IMR-90 (cell line): ENCODE measurements at regions not wholly inside any gene's neighbourhood (a gene's known extent, or its start where the extent isn't known, plus 50 kb on each side); places are given as distances from the start of the nearest gene placed in this dataset.

Source experiments
- ATAC-seq: fragments of 200-7000 bp; cut with Tn5 transposase; 2 replicates; pipeline ENCODE4 v1.9.1; 2020; ENCODE audit warnings: low read depth, mild to moderate bottlenecking, moderate library complexity
- BruUV-seq: library from RNA; stranded (reverse); fragments of 400-500 nt; replicated peaks from 2 replicates; lab custom pipeline; 2021; lab: Mats Ljungman, UMichigan
- CTCF ChIA-PET: fragments of 300-600 bp; formaldehyde crosslinking; extraction: SDS; loops from one replicate; lab custom pipeline; 2021; ENCODE audit warnings: antibody characterized with exemption; lab: Yijun Ruan, JAX
- POLR2A ChIA-PET: fragments of 300-600 bp; sonication (Branson Sonifier 250); formaldehyde crosslinking; loops from one replicate; lab custom pipeline; 2022; ENCODE audit warnings: antibody characterized with exemption; ENCODE audit not compliant: unreplicated experiment; lab: Charles Lee
- DNase-seq: peaks from one replicate; pipeline ENCODE4 v3.0.0; 2013
- H2AFZ ChIP-seq: replicated peaks from 2 replicates; pipeline ENCODE3; 2013; ENCODE audit warnings: low read length, mild to moderate bottlenecking; ENCODE audit not compliant: poor library complexity
- H2AK5ac ChIP-seq: 2 replicates; pipeline ENCODE4 v1.6.1; 2013; ENCODE audit warnings: low read depth, low read length, inconsistent platforms
- H2AK9ac ChIP-seq: replicated peaks from 2 replicates; pipeline ENCODE3; 2013; ENCODE audit warnings: mild to moderate bottlenecking, low read depth, low read length, moderate library complexity; ENCODE audit not compliant: poor library complexity
- H2BK120ac ChIP-seq: 2 replicates; pipeline ENCODE4 v1.6.1; 2013; ENCODE audit warnings: low read depth, low read length, inconsistent platforms
- H2BK15ac ChIP-seq: 3 replicates; pipeline ENCODE4 v1.6.1; 2013; ENCODE audit warnings: low read depth, low read length, inconsistent platforms
- H2BK20ac ChIP-seq: 2 replicates; pipeline ENCODE4 v1.6.1; 2013; ENCODE audit warnings: low read depth, mild to moderate bottlenecking, inconsistent platforms, low read length, moderate library complexity
- H2BK5ac ChIP-seq: 2 replicates; pipeline ENCODE4 v1.6.1; 2013; ENCODE audit warnings: mild to moderate bottlenecking, low read depth, low read length, inconsistent platforms; ENCODE audit not compliant: poor library complexity, severe bottlenecking
- H3K14ac ChIP-seq: replicated peaks from 2 replicates; pipeline ENCODE4 v1.6.1; 2013; ENCODE audit warnings: low read depth, low read length, inconsistent platforms
- H3K18ac ChIP-seq: 2 replicates; pipeline ENCODE4 v1.6.1; 2013; ENCODE audit warnings: low read depth, low read length, control low read depth
- H3K23ac ChIP-seq: 2 replicates; pipeline ENCODE4 v1.6.1; 2013; ENCODE audit warnings: low read depth, low read length, inconsistent platforms
- H3K27ac ChIP-seq: 2 replicates; pipeline ENCODE4 v1.5.1; 2013; ENCODE audit warnings: mild to moderate bottlenecking, control low read depth, low read length; ENCODE audit not compliant: insufficient read depth
- H3K27me3 ChIP-seq: 2 replicates; pipeline ENCODE4 v1.6.1; 2013; ENCODE audit warnings: low read length; ENCODE audit not compliant: control insufficient read depth, insufficient read depth
- H3K36me3 ChIP-seq: 2 replicates; pipeline ENCODE4 v1.6.1; 2013; ENCODE audit warnings: low read length, mixed read lengths; ENCODE audit not compliant: control insufficient read depth, insufficient read depth
- H3K4ac ChIP-seq: 2 replicates; pipeline ENCODE4 v1.6.1; 2013; ENCODE audit warnings: low read depth, low read length, inconsistent platforms
- H3K4me1 ChIP-seq: 2 replicates; pipeline ENCODE4 v1.6.1; 2013; ENCODE audit warnings: low read length, mixed read lengths; ENCODE audit not compliant: control insufficient read depth, insufficient read depth
- H3K4me2 ChIP-seq: 2 replicates; pipeline ENCODE4 v1.6.1; 2013; ENCODE audit warnings: low read depth, mild to moderate bottlenecking, control low read depth, low read length, moderate library complexity
- H3K4me3 ChIP-seq: 2 replicates; pipeline ENCODE4 v1.5.1; 2013; ENCODE audit warnings: low read depth, mild to moderate bottlenecking, control low read depth, low read length, moderate library complexity; ENCODE audit not compliant: insufficient read depth
- H3K56ac ChIP-seq: 2 replicates; pipeline ENCODE4 v1.6.1; 2013; ENCODE audit warnings: low read length, inconsistent platforms; ENCODE audit not compliant: insufficient read depth; ENCODE audit errors: extremely low read depth
- H3K79me1 ChIP-seq, 2 experiments: 2 replicates each; pipeline ENCODE4 v1.6.1; 2013; ENCODE audit warnings: low read length in 2 of 2, inconsistent platforms in 1 of 2, low read depth in 1 of 2
- H3K9ac ChIP-seq: 2 replicates; pipeline ENCODE4 v1.6.1; 2013; ENCODE audit warnings: low read depth, low read length, control low read depth
- H3K9me1 ChIP-seq: 2 replicates; pipeline ENCODE4 v1.6.1; 2013; ENCODE audit warnings: low read length, inconsistent platforms; ENCODE audit not compliant: insufficient read depth
- H3K9me3 ChIP-seq: 2 replicates; pipeline ENCODE4 v1.6.1; 2013; ENCODE audit warnings: low read length; ENCODE audit not compliant: control insufficient read depth, insufficient read depth
- H4K20me1 ChIP-seq: 2 replicates; pipeline ENCODE4 v1.6.1; 2013; ENCODE audit warnings: low read length, inconsistent platforms; ENCODE audit not compliant: insufficient read depth
- H4K5ac ChIP-seq: 2 replicates; pipeline ENCODE4 v1.6.1; 2013; ENCODE audit warnings: mild to moderate bottlenecking, low read depth, low read length, control low read depth
- H4K8ac ChIP-seq, 2 experiments: 2 replicates each; pipeline ENCODE4 v1.6.1; 2013; ENCODE audit warnings: low read depth in 2 of 2, low read length in 2 of 2, control low read depth in 1 of 2, inconsistent platforms in 1 of 2
- H4K91ac ChIP-seq: 2 replicates; pipeline ENCODE4 v1.6.1; 2013; ENCODE audit warnings: low read depth, low read length, inconsistent platforms; ENCODE audit not compliant: insufficient read depth
- BHLHE40 ChIP-seq: fragments of 150-350 bp; IDR thresholded peaks from 2 replicates; pipeline ENCODE4 v1.6.1; 2016; ENCODE audit warnings: mild to moderate bottlenecking, low read depth, low read length
- CEBPB ChIP-seq: IDR thresholded peaks from 2 replicates; pipeline ENCODE4 v1.6.1; 2012; ENCODE audit warnings: low read depth, low read length, improper control_type of control experiment
- CHD1 ChIP-seq: IDR thresholded peaks from 2 replicates; pipeline ENCODE4 v1.6.1; 2012; ENCODE audit warnings: low read depth, low read length, improper control_type of control experiment
- CTCF ChIP-seq: conservative IDR thresholded peaks from 2 replicates; pipeline ENCODE4 v1.5.1; 2012; ENCODE audit warnings: mild to moderate bottlenecking, low read depth, low read length, improper control_type of control experiment
- ELK1 ChIP-seq: fragments of 150-350 bp; IDR thresholded peaks from 2 replicates; pipeline ENCODE4 v1.6.1; 2016; ENCODE audit warnings: low read depth, mild to moderate bottlenecking, low read length, moderate library complexity, borderline replicate concordance
- FOS ChIP-seq: fragments of 150-350 bp; IDR thresholded peaks from 2 replicates; pipeline ENCODE4 v1.6.1; 2016; ENCODE audit warnings: low read depth, low read length
- MAFK ChIP-seq: IDR thresholded peaks from 2 replicates; pipeline ENCODE4 v1.6.1; 2012; ENCODE audit warnings: low read depth, low read length, improper control_type of control experiment
- MAZ ChIP-seq: IDR thresholded peaks from 2 replicates; pipeline ENCODE4 v1.6.1; 2012; ENCODE audit warnings: low read depth, mild to moderate bottlenecking, low read length, improper control_type of control experiment, moderate library complexity, borderline replicate concordance
- MXI1 ChIP-seq: IDR thresholded peaks from 2 replicates; pipeline ENCODE4 v1.6.1; 2012; ENCODE audit warnings: low read depth, mild to moderate bottlenecking, low read length, moderate library complexity, borderline replicate concordance
- NFE2L2 ChIP-seq: fragments of 150-350 bp; IDR thresholded peaks from 2 replicates; pipeline ENCODE4 v1.6.1; 2016; ENCODE audit warnings: low read depth, mild to moderate bottlenecking, low read length
- POLR2A ChIP-seq: IDR thresholded peaks from 2 replicates; pipeline ENCODE4 v1.6.1; 2012; ENCODE audit warnings: mild to moderate bottlenecking, low read depth, low read length
- RAD21 ChIP-seq: IDR thresholded peaks from 2 replicates; pipeline ENCODE4 v1.6.1; 2012; ENCODE audit warnings: low read length, improper control_type of control experiment
- RCOR1 ChIP-seq: IDR thresholded peaks from 2 replicates; pipeline ENCODE4 v1.6.1; 2012; ENCODE audit warnings: mild to moderate bottlenecking, low read length, improper control_type of control experiment; ENCODE audit not compliant: insufficient replicate concordance
- RFX5 ChIP-seq: IDR thresholded peaks from 2 replicates; pipeline ENCODE4 v1.8.0; 2012; ENCODE audit warnings: low read depth, mild to moderate bottlenecking, low read length, moderate library complexity
- SMC3 ChIP-seq: fragments of 150-350 bp; IDR thresholded peaks from 2 replicates; pipeline ENCODE4 v1.6.1; 2016; ENCODE audit warnings: low read depth, mild to moderate bottlenecking, antibody characterized with exemption, low read length, moderate library complexity
- USF2 ChIP-seq: fragments of 150-350 bp; IDR thresholded peaks from 2 replicates; pipeline ENCODE4 v1.6.1; 2017; ENCODE audit warnings: mild to moderate bottlenecking, antibody characterized with exemption, low read length, low read depth
- WGBS, 2 experiments: methylation state at CpG; one replicate each; pipeline versions ENCODE4 v1.1.5 to v1.1.7; 2013; ENCODE audit warnings: missing lambda C conversion rate in 2 of 2; ENCODE audit not compliant: insufficient read length in 1 of 2; ENCODE audit errors: extremely low coverage in 2 of 2; 5-methylcytosine and 5-hydroxymethylcytosine counted together
- dilution Hi-C: fragments of 300-500 bp; cut with HindIII; formaldehyde crosslinking; loops from one replicate; pipeline ENCODE4 v1.14.3; 2018; ENCODE audit warnings: low sequenced_read_pairs; ENCODE audit not compliant: unreplicated experiment
- in situ Hi-C: fragments of 300-500 bp; cut with MboI; formaldehyde crosslinking; loops from 3 replicates; pipeline ENCODE4 v1.14.3; 2019; ENCODE audit warnings: low sequenced_read_pairs, inconsistent platforms, mixed read lengths
- intact Hi-C: fragments of 100-400 bp; cut with micrococcal nuclease; formaldehyde crosslinking; loops from 2 replicates; pipeline ENCODE4 v1.10.0; 2022

GRCh38 chr17:79440251-79440650 lies 170.6 kb downstream of the RBFOX3 start:
- H4K20me1 ChIP-seq, result no peaks in the 10 kb centered on the region
- H3K4me1 ChIP-seq, result no peaks in the 10 kb centered on the region
- no peak overlapping the region for H3K27ac ChIP-seq
- no peaks in the 10 kb centered on the region for H3K9me1 ChIP-seq
- H2BK15ac ChIP-seq, result no peak overlapping the region
- no peak overlapping the region for H2BK120ac ChIP-seq
- no peak overlapping the region for H3K14ac ChIP-seq
- no peaks in the 10 kb centered on the region for H3K9me3 ChIP-seq
- H3K4me3 ChIP-seq, result no peak overlapping the region
- no peak for ATAC-seq
- H3K79me1 ChIP-seq, result no peaks in the 10 kb centered on the region
- no peak overlapping the region for H2BK5ac ChIP-seq
- no peak overlapping the region for H2AFZ ChIP-seq
- no peaks in the 10 kb centered on the region for H3K36me3 ChIP-seq
- ChIA-PET CTCF (no interaction called here), POLR2A (no interaction called here)
- no peak overlapping the region for H4K5ac ChIP-seq
- H4K8ac ChIP-seq, result no peak overlapping the region
- H2AK5ac ChIP-seq, result no peak overlapping the region
- H4K91ac ChIP-seq, result no peak overlapping the region
- DNase-seq, result no peak
- no peak overlapping the region for H3K56ac ChIP-seq
- intact Hi-C loops (no loop called here), in situ Hi-C loops (no loop called here), dilution Hi-C loops (no loop called here)
- H3K4me2 ChIP-seq, result no peak overlapping the region
- no peak overlapping the region for H2AK9ac ChIP-seq
- no peak overlapping the region for H3K23ac ChIP-seq
- H3K4ac ChIP-seq, result no peak overlapping the region
- no peak overlapping the region for H3K18ac ChIP-seq
- H3K9ac ChIP-seq, result no peak overlapping the region
- H2BK20ac ChIP-seq, result no peak overlapping the region
- no TSS peak for BruUV-seq
- WGBS, 2 experiments, result 67% methylated on average over 9 of the region's 14 CpGs; no CpG with 5 or more reads in 1 of the 2 experiments
- peaks cover 2% of the 10 kb centered on the region; the same call in 1 of the 2 replicates for H3K27me3 ChIP-seq
- TF ChIP-seq NFE2L2 (no peak), FOS (no peak), RFX5 (no peak), CHD1 (no peak), BHLHE40 (no peak), RAD21 (no peak), POLR2A (no peak), SMC3 (no peak), ELK1 (no peak), CTCF (no peak), MAZ (no peak), USF2 (no peak), CEBPB (no peak), MAFK (no peak), MXI1 (no peak), RCOR1 (no peak)
